T-cell (primary cell): ENCODE measurements at regions not wholly inside any gene's neighbourhood (a gene's known extent, or its start where the extent isn't known, plus 50 kb on each side); places are given as distances from the start of the nearest gene placed in this dataset.
"Not testable (repeated sequence)": the region's sequence is repeated elsewhere in the genome, so short reads cannot be mapped to it uniquely, and the experiment has no call there.

Source experiments
- ATAC-seq, 4 experiments: fragments of 200-7000 bp in 3 of 4; fragments of 150-1000 bp in 1 of 4; cut with Tn5 transposase; replicated peaks in 1 of 4; 1 replicate in 3 of 4; 2 replicates in 1 of 4; pipeline ENCODE4 v1.10.0; 2021; ENCODE audit warnings: moderate library complexity in 3 of 4, mild to moderate bottlenecking in 2 of 4, moderate number of reproducible peaks in 1 of 4
- CTCF ChIA-PET, 2 donors: fragments of 300-600 bp; sonication (Branson Sonifier 250); formaldehyde crosslinking; loops; one replicate each; lab custom pipeline; 2022; ENCODE audit warnings: antibody characterized with exemption in 2 of 2; lab: Charles Lee
- POLR2A ChIA-PET, 2 donors: fragments of 300-600 bp; sonication (Branson Sonifier 250); formaldehyde crosslinking; loops; one replicate each; lab custom pipeline; 2022; ENCODE audit warnings: antibody characterized with exemption in 2 of 2; lab: Charles Lee
- DNase-seq, 35 experiments: peaks; one replicate each; pipeline versions ENCODE4 v3.0.0 to v3.0.0-alpha.2; 2013 to 2023
- H3K27ac ChIP-seq: one replicate; pipeline ENCODE4 v1.5.1; 2013; ENCODE audit warnings: low read length
- H3K27me3 ChIP-seq, 2 experiments: replicated peaks in 1 of 2; 1 replicate in 1 of 2; 2 replicates in 1 of 2; pipeline versions ENCODE4 v1.6.1 to v1.7.0; 2013; ENCODE audit warnings: low read length in 1 of 2, mixed read lengths in 1 of 2; ENCODE audit not compliant: control insufficient read depth in 2 of 2, insufficient read depth in 2 of 2; ENCODE audit errors: extremely low read depth in 1 of 2
- H3K36me3 ChIP-seq, 2 donors: 1 replicate in 1 of 2; 2 replicates in 1 of 2; pipeline versions ENCODE4 v1.6.1 to v1.7.0; 2013; ENCODE audit warnings: low read length in 1 of 2; ENCODE audit not compliant: control insufficient read depth in 2 of 2, insufficient read depth in 1 of 2; ENCODE audit errors: extremely low read depth in 1 of 2
- H3K4me1 ChIP-seq, 2 experiments: 1 replicate in 1 of 2; 2 replicates in 1 of 2; pipeline versions ENCODE4 v1.6.1 to v1.7.0; 2013; ENCODE audit warnings: low read length in 2 of 2, mixed read lengths in 1 of 2; ENCODE audit not compliant: insufficient read depth in 2 of 2, control insufficient read depth in 1 of 2; ENCODE audit errors: extremely low read depth in 1 of 2
- H3K4me3 ChIP-seq, 2 donors: 1 replicate in 1 of 2; 2 replicates in 1 of 2; pipeline versions ENCODE4 v1.5.1 to v1.7.0; 2013; ENCODE audit warnings: mild to moderate bottlenecking in 2 of 2, low read length in 1 of 2, moderate library complexity in 1 of 2; ENCODE audit not compliant: control insufficient read depth in 1 of 2; ENCODE audit errors: extremely low read depth in 1 of 2
- H3K9me3 ChIP-seq: 2 replicates; pipeline ENCODE4 v1.7.0; 2013
- H3K27ac Mint-ChIP-seq, 2 donors: one replicate each; pipeline ENCODE4 v1.8.0; 2020 to 2021; ENCODE audit warnings: mild to moderate bottlenecking in 2 of 2, mixed read lengths in 2 of 2
- H3K27me3 Mint-ChIP-seq, 2 donors: one replicate each; pipeline ENCODE4 v1.8.0; 2021 to 2022; ENCODE audit warnings: mixed read lengths in 2 of 2
- H3K36me3 Mint-ChIP-seq: one replicate; pipeline ENCODE4 v1.8.0; 2021; ENCODE audit warnings: mixed read lengths
- H3K4me1 Mint-ChIP-seq, 3 donors: one replicate each; pipeline ENCODE4 v1.8.0; 2020 to 2022; ENCODE audit warnings: mixed read lengths in 3 of 3, mild to moderate bottlenecking in 1 of 3
- H3K4me3 Mint-ChIP-seq, 3 donors: one replicate each; pipeline ENCODE4 v1.8.0; 2020 to 2022; ENCODE audit warnings: mild to moderate bottlenecking in 3 of 3, mixed read lengths in 3 of 3, moderate library complexity in 3 of 3
- H3K9me3 Mint-ChIP-seq, 3 donors: one replicate each; pipeline ENCODE4 v1.8.0; 2020 to 2022; ENCODE audit warnings: mixed read lengths in 3 of 3
- WGBS: methylation state at CpG from one replicate; pipeline ENCODE4 v1.1.5; 2013; ENCODE audit warnings: missing lambda C conversion rate; ENCODE audit not compliant: insufficient coverage; 5-methylcytosine and 5-hydroxymethylcytosine counted together

- POLR2A ChIA-PET, H3K4me3 Mint-ChIP-seq, H3K9me3 Mint-ChIP-seq, H3K4me3 ChIP-seq, ATAC-seq, H3K27me3 Mint-ChIP-seq, H3K36me3 ChIP-seq, H3K9me3 ChIP-seq, H3K4me1 Mint-ChIP-seq, H3K27ac ChIP-seq, H3K36me3 Mint-ChIP-seq, H3K27ac Mint-ChIP-seq, H3K27me3 ChIP-seq, H3K4me1 ChIP-seq, CTCF ChIA-PET: not testable (repeated sequence)
- WGBS = 87% methylated on average over 3 of the region's 17 CpGs
- DNase-seq = peak in 2 of 35 experiments; percentile 6 to 15
Observed at GRCh38 chr12:131295559-131295958, 341.9 kb downstream of the ADGRD1 start.

GRCh38 chr12:131296136-131296535, 342.4 kb downstream of the ADGRD1 start:
- H3K4me1 Mint-ChIP-seq, H3K4me3 Mint-ChIP-seq, H3K4me1 ChIP-seq, H3K9me3 Mint-ChIP-seq, H3K27me3 Mint-ChIP-seq, ATAC-seq, H3K27ac Mint-ChIP-seq, H3K27me3 ChIP-seq, H3K4me3 ChIP-seq, H3K27ac ChIP-seq, POLR2A ChIA-PET, H3K36me3 ChIP-seq, H3K9me3 ChIP-seq, H3K36me3 Mint-ChIP-seq, CTCF ChIA-PET: not testable (repeated sequence)
- DNase-seq = peak in 1 of 35 experiments; percentile 3
- WGBS = 97% methylated on average over 3 of the region's 6 CpGs

- not testable (repeated sequence) for H3K36me3 Mint-ChIP-seq
Observed at GRCh38 chr12:131296651-131297050, 342.9 kb downstream of the ADGRD1 start.

GRCh38 chr12:131298526-131299369, 345.0 kb downstream of the ADGRD1 start:
- H3K27ac ChIP-seq, H3K4me1 Mint-ChIP-seq, H3K9me3 ChIP-seq, POLR2A ChIA-PET, H3K27ac Mint-ChIP-seq, H3K4me1 ChIP-seq, H3K27me3 Mint-ChIP-seq, H3K4me3 ChIP-seq, H3K36me3 Mint-ChIP-seq, H3K27me3 ChIP-seq, H3K9me3 Mint-ChIP-seq, H3K36me3 ChIP-seq, CTCF ChIA-PET: not testable (repeated sequence)
- H3K4me3 Mint-ChIP-seq = peak overlapping the region in 1 of 3 donors; percentile 36
- WGBS = no CpG with 5 or more reads among the region's 83 CpGs
- ATAC-seq (peak; percentile 46 to 75 (median 64)), DNase-seq (peak in 1 of 35 experiments; percentile 8)

More at GRCh38 chr12:131296651-131297050, 342.9 kb downstream of the ADGRD1 start:
- CTCF ChIA-PET, H3K9me3 Mint-ChIP-seq, H3K9me3 ChIP-seq, H3K27me3 Mint-ChIP-seq, H3K36me3 ChIP-seq, ATAC-seq, H3K4me3 ChIP-seq, H3K4me3 Mint-ChIP-seq, H3K27me3 ChIP-seq, H3K4me1 ChIP-seq, H3K4me1 Mint-ChIP-seq, H3K27ac Mint-ChIP-seq, H3K27ac ChIP-seq, POLR2A ChIA-PET: not testable (repeated sequence)
- WGBS = 80% methylated on average over 7 of the region's 14 CpGs
- DNase-seq = peak in 2 of 35 experiments; percentile 11 to 22

GRCh38 chr12:131299370-131299701, 345.6 kb downstream of the ADGRD1 start:
- H3K9me3 Mint-ChIP-seq, H3K27me3 Mint-ChIP-seq, DNase-seq, POLR2A ChIA-PET, H3K36me3 ChIP-seq, H3K9me3 ChIP-seq, H3K27me3 ChIP-seq, H3K27ac Mint-ChIP-seq, H3K27ac ChIP-seq, H3K36me3 Mint-ChIP-seq, H3K4me3 ChIP-seq, H3K4me1 Mint-ChIP-seq, H3K4me3 Mint-ChIP-seq, CTCF ChIA-PET, H3K4me1 ChIP-seq: not testable (repeated sequence)
- WGBS = no CpG with 5 or more reads among the region's 27 CpGs
- ATAC-seq = peak in 2 of 4 experiments; percentile 25 to 36

GRCh38 chr12:131303576-131303975, 349.9 kb downstream of the ADGRD1 start:
- H3K4me1 Mint-ChIP-seq, H3K9me3 ChIP-seq, H3K36me3 Mint-ChIP-seq, ATAC-seq, CTCF ChIA-PET, H3K27me3 Mint-ChIP-seq, POLR2A ChIA-PET, H3K36me3 ChIP-seq, H3K27me3 ChIP-seq, H3K27ac Mint-ChIP-seq, H3K27ac ChIP-seq, H3K4me3 Mint-ChIP-seq, DNase-seq, H3K4me1 ChIP-seq, H3K4me3 ChIP-seq, H3K9me3 Mint-ChIP-seq: not testable (repeated sequence)
- no CpG with 5 or more reads among the region's 5 CpGs for WGBS

- no CpG with 5 or more reads among the region's 6 CpGs for WGBS
- H3K27ac ChIP-seq, POLR2A ChIA-PET, CTCF ChIA-PET, H3K4me1 Mint-ChIP-seq, DNase-seq, H3K4me1 ChIP-seq, H3K27ac Mint-ChIP-seq, H3K4me3 ChIP-seq, H3K36me3 Mint-ChIP-seq, H3K4me3 Mint-ChIP-seq, ATAC-seq, H3K27me3 ChIP-seq, H3K36me3 ChIP-seq, H3K9me3 ChIP-seq, H3K27me3 Mint-ChIP-seq, H3K9me3 Mint-ChIP-seq: not testable (repeated sequence)
Observed at GRCh38 chr12:131304642-131305041, 350.9 kb downstream of the ADGRD1 start.
